ENCODE measurements at regions not wholly inside any gene's neighbourhood (a gene's known extent, or its start where the extent isn't known, plus 50 kb on each side); places are given as distances from the start of the nearest gene placed in this dataset.

DNA sequence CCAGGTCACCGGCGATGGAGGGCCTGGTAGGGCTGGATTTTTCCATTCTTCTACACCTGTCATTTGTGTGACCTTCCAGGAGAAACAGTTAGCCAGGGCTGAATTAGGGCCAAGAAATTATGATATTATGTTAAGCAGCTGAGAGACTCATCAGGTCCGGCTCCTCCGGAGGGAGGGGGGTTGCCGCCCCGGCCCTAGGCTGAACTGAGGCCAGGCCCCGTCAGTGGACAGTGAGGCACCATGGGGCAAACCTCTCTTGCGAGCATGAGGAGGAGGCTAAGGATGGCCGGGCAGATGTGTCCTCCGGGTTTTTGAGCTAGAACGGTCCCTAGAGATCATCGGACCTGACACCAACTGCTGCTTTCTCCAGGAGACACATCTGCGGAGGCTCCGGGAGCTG lies 150.1 kb downstream of the SOX11 start:
- WGBS (ENCODE audit: insufficient coverage, low coverage, low lambda C conversion rate, missing lambda C conversion rate): 78% methylated on average over 6 of the region's 14 CpGs
- H3K4me1 ChIP-seq: no peaks in the 10 kb centered on the region
- H3K36me3 ChIP-seq: no peaks in the 10 kb centered on the region
- TF ChIP-seq, protein P1, sequence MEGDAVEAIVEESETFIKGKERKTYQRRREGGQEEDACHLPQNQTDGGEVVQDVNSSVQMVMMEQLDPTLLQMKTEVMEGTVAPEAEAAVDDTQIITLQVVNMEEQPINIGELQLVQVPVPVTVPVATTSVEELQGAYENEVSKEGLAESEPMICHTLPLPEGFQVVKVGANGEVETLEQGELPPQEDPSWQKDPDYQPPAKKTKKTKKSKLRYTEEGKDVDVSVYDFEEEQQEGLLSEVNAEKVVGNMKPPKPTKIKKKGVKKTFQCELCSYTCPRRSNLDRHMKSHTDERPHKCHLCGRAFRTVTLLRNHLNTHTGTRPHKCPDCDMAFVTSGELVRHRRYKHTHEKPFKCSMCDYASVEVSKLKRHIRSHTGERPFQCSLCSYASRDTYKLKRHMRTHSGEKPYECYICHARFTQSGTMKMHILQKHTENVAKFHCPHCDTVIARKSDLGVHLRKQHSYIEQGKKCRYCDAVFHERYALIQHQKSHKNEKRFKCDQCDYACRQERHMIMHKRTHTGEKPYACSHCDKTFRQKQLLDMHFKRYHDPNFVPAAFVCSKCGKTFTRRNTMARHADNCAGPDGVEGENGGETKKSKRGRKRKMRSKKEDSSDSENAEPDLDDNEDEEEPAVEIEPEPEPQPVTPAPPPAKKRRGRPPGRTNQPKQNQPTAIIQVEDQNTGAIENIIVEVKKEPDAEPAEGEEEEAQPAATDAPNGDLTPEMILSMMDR (IDR thresholded peaks at IDR 0.05): no peak
- no peak for TF ChIP-seq POLR2A (IDR thresholded peaks at IDR 0.05)
- no peaks in the 10 kb centered on the region for H3K9me3 ChIP-seq
- H3K27me3 ChIP-seq: no peaks in the 10 kb centered on the region
- H3K4me3 ChIP-seq: no peak overlapping the region
- H3K27ac ChIP-seq: no peak overlapping the region
- ATAC-seq: no peak
- intact Hi-C loops (cut with DNase I): no loop called here
- DNase-seq: no peak

DNA sequence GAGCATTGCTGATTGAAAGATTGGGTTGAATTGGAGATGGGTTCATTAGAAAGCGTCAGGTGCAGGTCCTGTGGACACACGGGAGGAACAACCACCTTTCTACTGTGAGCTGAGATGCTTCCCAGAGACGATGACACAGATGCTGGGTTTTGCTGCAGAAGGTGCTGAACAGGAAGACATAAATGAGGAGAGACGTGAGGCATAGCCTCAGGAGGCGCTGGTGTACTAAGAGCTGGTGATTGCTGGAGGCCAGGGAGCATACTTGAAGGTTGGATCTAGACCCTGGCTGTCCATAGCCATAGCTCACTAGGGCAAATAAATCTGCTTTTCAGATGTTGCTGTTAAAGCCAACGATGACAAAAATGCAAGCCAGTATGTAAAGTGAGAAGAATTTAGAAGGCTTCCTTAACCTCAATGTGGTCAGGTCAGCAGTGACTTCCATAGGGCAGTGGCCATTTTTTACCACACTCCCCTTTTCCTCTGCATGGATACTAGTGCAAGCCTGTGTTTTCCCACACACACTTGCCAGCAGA lies 153.7 kb downstream of the SOX11 start:
- intact Hi-C loops (cut with DNase I): no loop called here
- Histone ChIP-seq H3K9me3 (no peaks in the 10 kb centered on the region), H3K36me3 (no peaks in the 10 kb centered on the region), H3K27me3 (no peaks in the 10 kb centered on the region), H3K4me1 (no peaks in the 10 kb centered on the region), H3K27ac (no peak overlapping the region), H3K4me3 (no peak overlapping the region)
- 17% methylated on average over 5 of the region's 6 CpGs for WGBS (ENCODE audit: insufficient coverage, low coverage, low lambda C conversion rate, missing lambda C conversion rate)
- DNase-seq: no peak
- ATAC-seq: no peak
- TF ChIP-seq, protein P1 (IDR thresholded peaks at IDR 0.05): no peak
- no peak for TF ChIP-seq POLR2A (IDR thresholded peaks at IDR 0.05)

DNA sequence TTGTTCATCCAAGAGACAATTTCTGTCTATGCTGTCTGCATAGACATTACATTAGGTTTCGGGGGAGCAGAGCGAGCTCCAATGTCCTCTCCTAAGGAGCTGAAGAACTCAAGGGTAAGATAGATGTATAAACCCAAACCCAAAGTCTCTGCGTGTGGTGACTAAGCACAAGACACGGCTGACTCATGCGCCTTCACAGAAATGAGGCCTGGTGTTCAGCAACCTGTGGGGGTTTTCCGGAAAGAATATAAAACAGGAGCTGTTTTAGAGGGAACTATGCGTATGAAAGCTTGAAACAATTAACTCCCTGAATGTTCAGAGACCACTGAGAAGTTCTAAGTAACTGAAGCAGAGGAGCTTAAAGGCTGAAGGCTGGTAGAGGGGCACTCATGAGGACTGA lies 154.7 kb downstream of the SOX11 start:
- DNase-seq (no peak), ATAC-seq (no peak)
- H3K27ac ChIP-seq: no peak overlapping the region
- WGBS (ENCODE audit: insufficient coverage, low coverage, low lambda C conversion rate, missing lambda C conversion rate): 58% methylated on average over 6 of the region's 7 CpGs
- intact Hi-C loops (cut with DNase I): no loop called here
- no peaks in the 10 kb centered on the region for H3K9me3 ChIP-seq
- H3K36me3 ChIP-seq: no peaks in the 10 kb centered on the region
- H3K27me3 ChIP-seq: no peaks in the 10 kb centered on the region
- H3K4me1 ChIP-seq: no peaks in the 10 kb centered on the region
- no peak overlapping the region for H3K4me3 ChIP-seq
- TF ChIP-seq POLR2A (IDR thresholded peaks at IDR 0.05): no peak
- TF ChIP-seq, protein P1 (IDR thresholded peaks at IDR 0.05): no peak

DNA sequence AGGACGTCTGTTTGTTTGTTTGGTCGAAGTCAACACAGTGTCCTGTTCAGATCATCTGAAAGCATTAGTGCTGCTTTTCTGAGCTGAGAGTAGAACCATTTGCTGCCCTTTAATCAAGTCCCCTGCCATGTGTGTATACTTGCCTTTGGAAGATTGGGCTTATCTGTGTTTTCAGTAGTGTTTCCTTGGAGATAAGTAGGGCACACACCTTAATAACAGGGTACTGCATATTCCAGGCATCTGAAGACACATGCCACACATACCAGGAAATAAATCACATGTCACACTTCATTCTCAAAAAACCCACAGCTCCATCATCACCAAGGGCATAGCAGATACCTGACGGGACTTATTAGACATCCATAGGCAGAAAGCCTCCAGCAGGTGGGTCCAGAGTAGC lies 157.4 kb downstream of the SOX11 start:
- intact Hi-C loops (cut with DNase I): no loop called here
- H3K27ac ChIP-seq: no peak overlapping the region
- 19% methylated on average over 3 of the region's 3 CpGs for WGBS (ENCODE audit: insufficient coverage, low coverage, low lambda C conversion rate, missing lambda C conversion rate)
- no peak for TF ChIP-seq POLR2A (IDR thresholded peaks at IDR 0.05)
- TF ChIP-seq, protein P1 (IDR thresholded peaks at IDR 0.05): no peak
- H3K4me3 ChIP-seq: no peak overlapping the region
- no peaks in the 10 kb centered on the region for H3K4me1 ChIP-seq
- ATAC-seq (no peak), DNase-seq (no peak)
- H3K9me3 ChIP-seq: no peaks in the 10 kb centered on the region
- H3K27me3 ChIP-seq: no peaks in the 10 kb centered on the region
- no peaks in the 10 kb centered on the region for H3K36me3 ChIP-seq

DNA sequence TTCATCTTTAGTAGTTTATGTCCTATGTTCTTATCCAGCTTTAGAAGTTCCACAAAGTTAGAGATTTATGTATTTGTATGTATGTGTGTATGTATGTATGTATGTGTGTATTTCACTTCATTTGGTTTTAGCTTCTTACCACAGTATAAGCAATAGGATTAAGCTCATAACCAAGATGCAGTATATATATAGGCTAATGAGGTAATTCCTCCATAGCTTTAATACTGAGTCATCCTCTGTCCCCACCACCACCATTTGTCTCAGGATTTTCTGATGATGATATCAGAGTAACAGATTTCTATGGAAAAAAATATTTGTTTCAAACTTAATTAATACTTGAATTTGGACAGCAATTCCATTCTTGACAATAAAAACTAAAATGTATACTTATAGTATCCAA lies 159.2 kb downstream of the SOX11 start:
- no peaks in the 10 kb centered on the region for H3K36me3 ChIP-seq
- H3K4me3 ChIP-seq: no peak overlapping the region
- no peaks in the 10 kb centered on the region for H3K4me1 ChIP-seq
- ATAC-seq: no peak
- intact Hi-C loops (cut with DNase I): no loop called here
- H3K27me3 ChIP-seq: no peaks in the 10 kb centered on the region
- H3K27ac ChIP-seq: no peak overlapping the region
- DNase-seq: no peak
- TF ChIP-seq, protein P1 (IDR thresholded peaks at IDR 0.05): no peak
- no peak for TF ChIP-seq POLR2A (IDR thresholded peaks at IDR 0.05)
- no peaks in the 10 kb centered on the region for H3K9me3 ChIP-seq

Measured in right lobe of liver (tissue), 6 donors.